Calu3 (cell line): ENCODE measurements at regions not wholly inside any gene's neighbourhood (a gene's known extent, or its start where the extent isn't known, plus 50 kb on each side); places are given as distances from the start of the nearest gene placed in this dataset.
A peak's percentile ranks its signal among the peaks of the same experiment; 100 is the strongest.

Experiments used
- BruUV-seq: library from RNA; stranded (reverse); fragments of 400-500 nt; replicated peaks from 2 replicates; lab custom pipeline; 2021; lab: Mats Ljungman, UMichigan
- CTCF ChIA-PET: fragments of 300-600 bp; sonication (Branson Sonifier 250); formaldehyde crosslinking; loops from one replicate; lab custom pipeline; 2022; ENCODE audit warnings: antibody characterized with exemption; lab: Charles Lee
- DNase-seq: peaks from one replicate; pipeline ENCODE4 v3.0.0; 2022
- H3K27ac Mint-ChIP-seq: one replicate; pipeline ENCODE4 v1.8.0; 2022; ENCODE audit warnings: mixed read lengths; ENCODE audit not compliant: unreplicated experiment
- H3K27me3 Mint-ChIP-seq: one replicate; pipeline ENCODE4 v1.8.0; 2022; ENCODE audit warnings: mixed read lengths; ENCODE audit not compliant: unreplicated experiment
- H3K36me3 Mint-ChIP-seq: one replicate; pipeline ENCODE4 v1.8.0; 2022; ENCODE audit warnings: mild to moderate bottlenecking, moderate library complexity, mixed read lengths; ENCODE audit not compliant: insufficient read depth, unreplicated experiment
- H3K4me1 Mint-ChIP-seq: one replicate; pipeline ENCODE4 v1.8.0; 2022; ENCODE audit warnings: mild to moderate bottlenecking, low read depth, mixed read lengths; ENCODE audit not compliant: unreplicated experiment
- H3K4me3 Mint-ChIP-seq: one replicate; pipeline ENCODE4 v1.8.0; 2022; ENCODE audit warnings: mild to moderate bottlenecking, low read depth, moderate library complexity, mixed read lengths; ENCODE audit not compliant: unreplicated experiment
- H3K9me3 Mint-ChIP-seq: one replicate; pipeline ENCODE4 v1.8.0; 2022; ENCODE audit warnings: low read depth, mixed read lengths; ENCODE audit not compliant: unreplicated experiment
- CTCF ChIP-seq: fragments of 200-600 bp; IDR thresholded peaks from one replicate; pipeline ENCODE4 v1.8.0; 2022; ENCODE audit warnings: antibody characterized with exemption; ENCODE audit not compliant: unreplicated experiment
- intact Hi-C: fragments of 100-400 bp; cut with micrococcal nuclease; formaldehyde crosslinking; loops from one replicate; pipeline ENCODE4 v1.10.0; 2022; ENCODE audit not compliant: unreplicated experiment

- CTCF ChIA-PET, result interaction anchor here (1.4 kb wide), 1 partner anchor 76 kb away, joined by 5 read pairs; no protein-coding TSS in a partner anchor
- Mint-ChIP-seq H3K27ac (no peak overlapping the region), H3K4me1 (peaks cover 29% of the 10 kb centered on the region), H3K36me3 (no peaks in the 10 kb centered on the region), H3K4me3 (no peak overlapping the region), H3K27me3 (no peaks in the 10 kb centered on the region), H3K9me3 (no peaks in the 10 kb centered on the region)
- no peak for TF ChIP-seq CTCF
- intact Hi-C loops, result loop anchor here (2.0 kb wide), 1 partner anchor 38 kb away; no protein-coding TSS in a partner anchor
- no TSS peak for BruUV-seq
- no peak for DNase-seq
Measured at GRCh38 chr10:33117230-33117629, 159.2 kb upstream of the ITGB1 start.

- CTCF ChIA-PET, result interaction anchor here (0.7 to 1.4 kb wide), 3 partner anchors 48 to 106 kb away, joined by 3 to 5 read pairs (median 3); no protein-coding TSS in a partner anchor
- Mint-ChIP-seq H3K4me1 (peaks cover 29% of the 10 kb centered on the region), H3K36me3 (peaks cover under 1% of the 10 kb centered on the region), H3K27me3 (no peaks in the 10 kb centered on the region), H3K27ac (no peak overlapping the region), H3K9me3 (no peaks in the 10 kb centered on the region), H3K4me3 (no peak overlapping the region)
- BruUV-seq, result no TSS peak
- intact Hi-C loops, result loop anchor here (2.0 kb wide), 1 partner anchor 39 kb away; no protein-coding TSS in a partner anchor
- peak; percentile 32 for TF ChIP-seq CTCF
- no peak for DNase-seq
Measured at GRCh38 chr10:33115738-33116719, 158.0 kb upstream of the ITGB1 start.

GRCh38 chr10:33114451-33114952, 156.5 kb upstream of the ITGB1 start:
- no peak overlapping the region for H3K27ac Mint-ChIP-seq
- H3K36me3 Mint-ChIP-seq, result peaks cover 4% of the 10 kb centered on the region
- CTCF ChIA-PET, result no interaction called here
- H3K4me3 Mint-ChIP-seq, result no peak overlapping the region
- BruUV-seq, result no TSS peak
- H3K4me1 Mint-ChIP-seq, result peaks cover 29% of the 10 kb centered on the region
- H3K27me3 Mint-ChIP-seq, result no peaks in the 10 kb centered on the region
- no peak for TF ChIP-seq CTCF
- DNase-seq, result no peak
- intact Hi-C loops, result no loop called here
- peaks cover 3% of the 10 kb centered on the region for H3K9me3 Mint-ChIP-seq

GRCh38 chr10:33113466-33113865, 155.4 kb upstream of the ITGB1 start:
- Mint-ChIP-seq H3K4me1 (peaks cover 29% of the 10 kb centered on the region), H3K4me3 (no peak overlapping the region), H3K27ac (no peak overlapping the region), H3K9me3 (peaks cover 3% of the 10 kb centered on the region), H3K36me3 (peaks cover 4% of the 10 kb centered on the region), H3K27me3 (no peaks in the 10 kb centered on the region)
- no peak for DNase-seq
- intact Hi-C loops, result no loop called here
- CTCF ChIA-PET, result no interaction called here
- BruUV-seq, result no TSS peak
- TF ChIP-seq CTCF, result no peak
